ACC112 (cell line): ENCODE measurements at regions not wholly inside any gene's neighbourhood (a gene's known extent, or its start where the extent isn't known, plus 50 kb on each side); places are given as distances from the start of the nearest gene placed in this dataset.

ENCODE experiments used
- H2AFZ ChIP-seq: fragments of 200-600 bp; sonication (generic); one replicate; pipeline ENCODE4 v1.6.0; 2017; ENCODE audit warnings: antibody characterized with exemption, low read length; ENCODE audit not compliant: unreplicated experiment
- H3K27ac ChIP-seq: fragments of 200-600 bp; sonication (generic); 2 replicates; pipeline ENCODE4 v1.5.1; 2014; ENCODE audit warnings: low read depth, mild to moderate bottlenecking, antibody characterized with exemption, low read length, moderate library complexity
- H3K27me3 ChIP-seq: fragments of 200-600 bp; sonication (generic); 2 replicates; pipeline ENCODE4 v1.6.1; 2014; ENCODE audit warnings: mild to moderate bottlenecking, antibody characterized with exemption, low read length, moderate library complexity, mixed read lengths; ENCODE audit not compliant: insufficient read depth
- H3K36me3 ChIP-seq: fragments of 200-600 bp; sonication (generic); 2 replicates; pipeline ENCODE4 v1.6.1; 2016; ENCODE audit warnings: mild to moderate bottlenecking, antibody characterized with exemption, low read length, moderate library complexity, mixed read lengths; ENCODE audit not compliant: insufficient read depth
- H3K4me1 ChIP-seq: fragments of 200-600 bp; sonication (generic); one replicate; pipeline ENCODE4 v1.6.1; 2016; ENCODE audit warnings: low read length, mixed read lengths; ENCODE audit not compliant: insufficient read depth, unreplicated experiment, control insufficient read depth
- H3K4me3 ChIP-seq: fragments of 200-600 bp; sonication (generic); 2 replicates; pipeline ENCODE4 v1.5.1; 2014; ENCODE audit warnings: mild to moderate bottlenecking, low read depth, low read length
- H3K79me2 ChIP-seq: fragments of 200-600 bp; sonication (generic); one replicate; pipeline ENCODE4 v1.6.0; 2016; ENCODE audit warnings: low read length; ENCODE audit not compliant: control insufficient read depth, unreplicated experiment, insufficient read depth

DNA sequence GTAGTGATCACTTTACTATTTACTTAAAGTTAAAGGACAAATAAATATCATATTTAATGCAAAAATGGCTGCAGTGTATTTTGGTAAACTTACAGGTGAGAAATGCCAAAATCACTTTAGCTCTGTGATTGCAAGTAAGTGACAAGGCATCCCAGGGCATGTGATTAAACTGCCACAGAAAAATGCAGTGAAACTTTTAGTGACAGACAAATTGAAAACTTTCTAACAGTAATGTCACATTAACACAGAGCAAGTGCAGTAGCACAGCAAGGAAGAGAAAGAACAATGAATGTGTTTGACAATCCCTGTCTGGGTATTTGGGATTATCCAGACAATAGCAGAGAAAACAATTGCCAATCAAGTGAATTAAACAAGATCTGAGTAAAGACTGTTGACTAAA is 606.8 kb downstream of the SLCO4C1 start:
- Histone ChIP-seq H2AFZ (no peak overlapping the region), H3K27me3 (no peaks in the 10 kb centered on the region), H3K27ac (no peak overlapping the region), H3K36me3 (no peaks in the 10 kb centered on the region), H3K79me2 (no peaks in the 10 kb centered on the region), H3K4me1 (no peaks in the 10 kb centered on the region), H3K4me3 (no peak overlapping the region)

- H3K79me2 ChIP-seq = no peaks in the 10 kb centered on the region
- no peaks in the 10 kb centered on the region for H3K27me3 ChIP-seq
- H3K36me3 ChIP-seq = no peaks in the 10 kb centered on the region
Observed at GRCh38 chr5:101688156-101688555, 607.9 kb downstream of the SLCO4C1 start.

DNA sequence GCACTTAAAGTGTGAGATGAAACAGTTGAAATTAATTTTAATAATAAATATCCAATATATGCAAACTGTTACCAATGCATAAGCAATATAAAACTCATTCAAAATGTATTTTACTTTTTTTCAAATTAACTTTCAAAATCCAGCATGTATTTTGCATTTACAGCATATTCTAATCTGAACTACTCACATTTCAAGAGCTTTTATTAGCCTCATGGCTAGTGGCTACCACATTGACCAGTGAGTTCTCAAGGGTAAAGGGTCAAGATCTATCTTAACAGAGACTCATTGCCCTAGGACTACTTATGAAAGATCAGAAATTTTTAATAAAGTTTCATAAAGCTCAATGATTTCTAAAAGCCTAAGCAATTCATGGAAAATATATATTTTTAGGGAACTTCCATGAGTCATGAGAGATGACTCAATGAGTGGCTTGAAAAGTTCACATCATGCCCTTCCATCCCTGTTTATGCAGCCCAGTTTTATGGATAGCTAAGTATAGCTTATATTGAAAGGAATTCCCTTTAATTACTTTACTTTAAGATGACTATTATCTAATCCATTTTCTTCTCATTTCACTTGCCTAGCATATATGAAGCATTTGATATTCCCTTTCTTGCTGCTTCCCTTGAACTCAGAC is 608.6 kb downstream of the SLCO4C1 start:
- Histone ChIP-seq H3K27me3 (no peaks in the 10 kb centered on the region), H2AFZ (no peak overlapping the region), H3K79me2 (no peaks in the 10 kb centered on the region), H3K4me1 (no peaks in the 10 kb centered on the region), H3K27ac (no peak overlapping the region), H3K36me3 (no peaks in the 10 kb centered on the region), H3K4me3 (no peak overlapping the region)

More at GRCh38 chr5:101688156-101688555, 607.9 kb downstream of the SLCO4C1 start:
- no peak overlapping the region for H3K4me3 ChIP-seq
- H3K4me1 ChIP-seq = no peaks in the 10 kb centered on the region
- no peak overlapping the region for H3K27ac ChIP-seq
- H2AFZ ChIP-seq = no peak overlapping the region

GRCh38 chr5:101686536-101687157 is 609.4 kb downstream of the SLCO4C1 start:
- Histone ChIP-seq H3K4me3 (no peak overlapping the region), H3K27ac (no peak overlapping the region), H3K4me1 (no peaks in the 10 kb centered on the region), H3K36me3 (no peaks in the 10 kb centered on the region), H2AFZ (no peak overlapping the region), H3K79me2 (no peaks in the 10 kb centered on the region), H3K27me3 (no peaks in the 10 kb centered on the region)

GRCh38 chr5:101679816-101680215 is 616.3 kb downstream of the SLCO4C1 start:
- H2AFZ ChIP-seq = no peak overlapping the region
- H3K27me3 ChIP-seq = peaks cover 16% of the 10 kb centered on the region; the same call in 1 of the 2 replicates
- no peaks in the 10 kb centered on the region for H3K79me2 ChIP-seq
- H3K36me3 ChIP-seq = no peaks in the 10 kb centered on the region
- H3K4me1 ChIP-seq = no peaks in the 10 kb centered on the region
- H3K4me3 ChIP-seq = no peak overlapping the region
- no peak overlapping the region for H3K27ac ChIP-seq

DNA sequence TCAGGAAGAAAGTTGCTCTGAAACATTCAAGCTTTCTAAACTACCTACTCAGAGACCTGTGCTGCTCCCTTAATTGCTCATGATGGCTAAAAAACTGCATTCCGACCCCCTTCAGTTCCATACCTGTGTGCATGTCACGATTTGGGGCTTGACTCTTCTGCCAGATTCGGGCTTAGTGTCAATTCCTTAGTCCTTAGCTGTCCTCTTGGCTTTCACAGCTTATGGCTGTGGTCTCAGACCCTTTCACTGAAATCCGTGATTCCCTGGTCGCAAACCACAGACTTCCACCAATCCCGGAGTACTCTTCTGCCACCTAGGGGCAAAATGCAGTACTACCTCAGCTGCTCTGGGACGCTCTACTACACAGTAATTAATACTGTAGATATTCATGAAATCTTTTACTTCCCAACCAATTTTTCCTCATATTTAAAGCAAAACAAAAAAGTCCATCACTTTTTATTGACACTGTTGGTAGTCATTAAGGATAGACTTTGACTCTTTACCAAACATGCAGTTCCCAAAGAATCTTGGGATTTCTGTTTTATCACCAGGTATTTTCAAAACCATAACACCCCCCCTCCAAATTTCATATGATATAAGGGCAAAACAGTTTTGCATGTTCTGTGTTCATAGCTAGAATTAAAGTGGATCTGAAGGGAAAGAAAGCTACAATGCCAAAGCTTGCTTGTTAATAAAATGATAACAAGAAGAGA is 617.4 kb downstream of the SLCO4C1 start:
- H3K27ac ChIP-seq = no peak overlapping the region
- H2AFZ ChIP-seq = no peak overlapping the region
- peaks cover 16% of the 10 kb centered on the region; the same call in 1 of the 2 replicates for H3K27me3 ChIP-seq
- H3K36me3 ChIP-seq = no peaks in the 10 kb centered on the region
- no peaks in the 10 kb centered on the region for H3K79me2 ChIP-seq
- no peaks in the 10 kb centered on the region for H3K4me1 ChIP-seq
- H3K4me3 ChIP-seq = no peak overlapping the region

DNA sequence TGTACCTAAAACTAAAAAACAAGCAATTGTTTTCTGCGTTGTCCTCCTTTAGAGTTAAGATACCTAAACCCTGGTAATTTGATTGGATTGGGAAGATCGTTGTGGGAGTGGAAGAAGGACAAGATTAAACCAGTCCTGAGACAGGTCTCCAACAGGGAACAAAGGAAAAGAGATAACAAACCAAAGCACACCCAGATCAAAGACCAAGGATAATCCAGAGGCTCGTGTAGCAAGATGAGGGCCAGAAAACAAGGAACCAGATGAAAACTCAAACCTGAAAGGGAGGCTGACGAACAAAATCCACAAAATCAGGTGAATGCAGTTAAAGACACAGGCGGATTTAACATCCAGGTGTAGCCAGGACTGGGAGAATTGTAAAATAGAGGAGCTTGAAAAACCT is 618.1 kb downstream of the SLCO4C1 start:
- H3K27ac ChIP-seq = no peak overlapping the region
- no peak overlapping the region for H3K4me3 ChIP-seq
- peak overlapping the region; percentile 7 for H2AFZ ChIP-seq
- no peaks in the 10 kb centered on the region for H3K79me2 ChIP-seq
- no peaks in the 10 kb centered on the region for H3K4me1 ChIP-seq
- H3K27me3 ChIP-seq = peaks cover 16% of the 10 kb centered on the region; the same call in 1 of the 2 replicates
- no peaks in the 10 kb centered on the region for H3K36me3 ChIP-seq

GRCh38 chr5:101676646-101677045 is 619.4 kb downstream of the SLCO4C1 start:
- H3K27me3 ChIP-seq = peaks cover 25% of the 10 kb centered on the region; the same call in 1 of the 2 replicates
- no peaks in the 10 kb centered on the region for H3K4me1 ChIP-seq
- H3K4me3 ChIP-seq = no peak overlapping the region
- no peaks in the 10 kb centered on the region for H3K79me2 ChIP-seq
- no peaks in the 10 kb centered on the region for H3K36me3 ChIP-seq
- no peak overlapping the region for H2AFZ ChIP-seq
- no peak overlapping the region for H3K27ac ChIP-seq

- Histone ChIP-seq H2AFZ (no peak overlapping the region), H3K27ac (no peak overlapping the region), H3K4me3 (no peak overlapping the region), H3K79me2 (no peaks in the 10 kb centered on the region), H3K36me3 (no peaks in the 10 kb centered on the region), H3K4me1 (no peaks in the 10 kb centered on the region), H3K27me3 (peaks cover 29% of the 10 kb centered on the region; the same call in 1 of the 2 replicates)
Observed at GRCh38 chr5:101675510-101676219, 620.4 kb downstream of the SLCO4C1 start.

DNA sequence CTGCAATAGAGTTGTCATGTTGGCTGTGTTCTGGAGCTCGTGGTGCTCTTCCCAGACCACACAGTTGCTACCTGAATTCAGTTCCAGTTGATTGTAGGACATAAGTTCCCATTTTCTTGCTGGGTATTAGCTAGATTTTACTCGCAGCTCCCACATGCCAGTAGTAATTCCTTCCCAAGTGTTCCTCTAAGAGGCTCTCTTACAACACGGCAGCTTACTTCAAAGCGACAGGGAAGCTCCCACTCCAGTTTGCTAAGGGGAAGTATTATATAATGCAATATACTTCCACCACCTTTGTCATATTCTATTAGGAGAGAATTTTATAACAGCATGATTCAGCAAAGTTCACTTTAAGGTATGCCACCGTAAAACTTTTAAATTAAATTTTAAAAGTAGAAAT is 623.0 kb downstream of the SLCO4C1 start:
- Histone ChIP-seq H3K4me1 (no peaks in the 10 kb centered on the region), H2AFZ (no peak overlapping the region), H3K36me3 (no peaks in the 10 kb centered on the region), H3K27ac (no peak overlapping the region), H3K27me3 (peaks cover 31% of the 10 kb centered on the region; the same call in 1 of the 2 replicates), H3K79me2 (no peaks in the 10 kb centered on the region), H3K4me3 (no peak overlapping the region)
